Keratinocyte (primary cell): ENCODE measurements at regions not wholly inside any gene's neighbourhood (a gene's known extent, or its start where the extent isn't known, plus 50 kb on each side); places are given as distances from the start of the nearest gene placed in this dataset.

Source experiments
- DNase-seq: peaks from one replicate; pipeline ENCODE4 v3.0.0-alpha.2; 2011; ENCODE audit warnings: low read depth, missing footprints, low spot score
- FAIRE-seq: peaks from 2 replicates; lab custom pipeline; 2011; peaks lifted over from hg19 to GRCh38; lab: Jason Lieb, UNC
- H2AFZ ChIP-seq: 2 replicates; pipeline ENCODE4 v1.6.0; 2012; ENCODE audit warnings: low read length, control low read depth, inconsistent platforms; ENCODE audit not compliant: control insufficient read depth
- H3K27ac ChIP-seq: 2 replicates; pipeline ENCODE4 v1.5.1; 2011; ENCODE audit warnings: low read length; ENCODE audit not compliant: control insufficient read depth, insufficient read depth
- H3K27me3 ChIP-seq: 3 replicates; pipeline ENCODE4 v1.6.0; 2011; ENCODE audit warnings: low read length; ENCODE audit not compliant: control insufficient read depth, insufficient read depth; ENCODE audit errors: extremely low read depth
- H3K36me3 ChIP-seq, 2 experiments: 2 replicates in 1 of 2; 3 replicates in 1 of 2; pipeline ENCODE4 v1.5.1; 2011; ENCODE audit warnings: low read length in 2 of 2, mild to moderate bottlenecking in 1 of 2; ENCODE audit not compliant: control insufficient read depth in 2 of 2, insufficient read depth in 2 of 2; ENCODE audit errors: extremely low read depth in 1 of 2
- H3K4me1 ChIP-seq: 3 replicates; pipeline ENCODE4 v1.5.1; 2011; ENCODE audit warnings: low read length; ENCODE audit not compliant: control insufficient read depth, insufficient read depth; ENCODE audit errors: extremely low read depth
- H3K4me2 ChIP-seq: 3 replicates; pipeline ENCODE4 v1.6.0; 2011; ENCODE audit warnings: low read depth, low read length; ENCODE audit not compliant: control insufficient read depth, insufficient read depth; ENCODE audit errors: extremely low read depth
- H3K4me3 ChIP-seq, 3 experiments: fragments of 200-600 bp in 1 of 3; sonication (generic) in 1 of 3; 2 replicates in 2 of 3; 3 replicates in 1 of 3; pipeline ENCODE4 v1.5.1; 2011 to 2016; ENCODE audit warnings: low read length in 3 of 3, mild to moderate bottlenecking in 3 of 3, control low read depth in 2 of 3, inconsistent platforms in 1 of 3, low read depth in 1 of 3, mixed read lengths in 1 of 3, mixed run types in 1 of 3, moderate library complexity in 1 of 3; ENCODE audit not compliant: control insufficient read depth in 2 of 3, insufficient read depth in 2 of 3; ENCODE audit errors: extremely low read depth in 1 of 3
- H3K79me2 ChIP-seq: 2 replicates; pipeline ENCODE4 v1.6.0; 2012; ENCODE audit warnings: low read length; ENCODE audit not compliant: control insufficient read depth, insufficient read depth
- H3K9ac ChIP-seq: 3 replicates; pipeline ENCODE4 v1.6.0; 2011; ENCODE audit warnings: low read length; ENCODE audit not compliant: control insufficient read depth, insufficient read depth; ENCODE audit errors: extremely low read depth
- H3K9me1 ChIP-seq: 3 replicates; pipeline ENCODE4 v1.6.0; 2011; ENCODE audit warnings: low read length; ENCODE audit not compliant: control insufficient read depth, insufficient read depth; ENCODE audit errors: extremely low read depth
- H3K9me3 ChIP-seq: 2 replicates; pipeline ENCODE4 v1.5.1; 2012; ENCODE audit warnings: low read depth, low read length; ENCODE audit not compliant: control insufficient read depth
- H4K20me1 ChIP-seq: 3 replicates; pipeline ENCODE4 v1.6.0; 2011; ENCODE audit warnings: low read length; ENCODE audit not compliant: control insufficient read depth, insufficient read depth; ENCODE audit errors: extremely low read depth
- CTCF ChIP-seq, 3 experiments: IDR thresholded peaks in 1 of 3; conservative IDR thresholded peaks in 1 of 3; optimal IDR thresholded peaks in 1 of 3; 2 replicates in 2 of 3; 3 replicates in 1 of 3; pipeline versions ENCODE3 to v1.5.1; 2011; ENCODE audit warnings: low read length in 3 of 3, mild to moderate bottlenecking in 3 of 3, moderate library complexity in 2 of 3, control low read depth in 1 of 3, inconsistent platforms in 1 of 3; ENCODE audit not compliant: insufficient read depth in 2 of 3; ENCODE audit errors: extremely low read depth in 1 of 3
- EZH2 ChIP-seq: IDR thresholded peaks from one replicate; pipeline ENCODE4 v1.6.1; 2012; ENCODE audit warnings: inconsistent platforms, mild to moderate bottlenecking, low read length, moderate library complexity
- dilution Hi-C: fragments of 300-500 bp; cut with MboI; formaldehyde crosslinking; loops from one replicate; pipeline ENCODE4 v1.7.0; 2020; ENCODE audit warnings: low sequenced_read_pairs; ENCODE audit not compliant: extremely low pct_ligation_motif_present

- no peaks in the 10 kb centered on the region for H3K36me3 ChIP-seq
- FAIRE-seq = no peak
- no peak overlapping the region for H3K4me2 ChIP-seq
- no peaks in the 10 kb centered on the region for H3K9me3 ChIP-seq
- no peak for TF ChIP-seq CTCF (optimal IDR thresholded peaks at IDR 0.05 in 1 of 3, IDR thresholded peaks at IDR 0.05 in 1 of 3, conservative IDR thresholded peaks at IDR 0.05 in 1 of 3; ENCODE audit: extremely low read depth in 1 of 3, insufficient read depth in 2 of 3, low read length in 3 of 3)
- TF ChIP-seq EZH2 = no peak
- DNase-seq = no peak
- no peaks in the 10 kb centered on the region for H4K20me1 ChIP-seq
- no peaks in the 10 kb centered on the region for H3K27me3 ChIP-seq
- no peak overlapping the region for H3K9ac ChIP-seq
- H3K79me2 ChIP-seq = no peaks in the 10 kb centered on the region
- peaks cover 4% of the 10 kb centered on the region for H3K4me1 ChIP-seq
- no peak overlapping the region for H3K27ac ChIP-seq
- no peak overlapping the region for H2AFZ ChIP-seq
- no peak overlapping the region for H3K4me3 ChIP-seq
- dilution Hi-C loops = no loop called here
- H3K9me1 ChIP-seq = no peaks in the 10 kb centered on the region
These were observed 286.5 kb downstream of the MTX2 start for GRCh38 chr2:176555781-176556180.

- H3K4me3 ChIP-seq = no peak overlapping the region
- H3K36me3 ChIP-seq = no peaks in the 10 kb centered on the region
- TF ChIP-seq EZH2 (no peak), CTCF (optimal IDR thresholded peaks at IDR 0.05 in 1 of 3, IDR thresholded peaks at IDR 0.05 in 1 of 3, conservative IDR thresholded peaks at IDR 0.05 in 1 of 3; ENCODE audit: extremely low read depth in 1 of 3, insufficient read depth in 2 of 3, low read length in 3 of 3) (no peak)
- DNase-seq (no peak), FAIRE-seq (no peak)
- H3K27ac ChIP-seq = no peak overlapping the region
- no peaks in the 10 kb centered on the region for H4K20me1 ChIP-seq
- H3K9ac ChIP-seq = no peak overlapping the region
- no peaks in the 10 kb centered on the region for H3K27me3 ChIP-seq
- H3K9me3 ChIP-seq = no peaks in the 10 kb centered on the region
- no peak overlapping the region for H2AFZ ChIP-seq
- dilution Hi-C loops = no loop called here
- H3K9me1 ChIP-seq = no peaks in the 10 kb centered on the region
- no peak overlapping the region for H3K4me2 ChIP-seq
- peaks cover 4% of the 10 kb centered on the region for H3K4me1 ChIP-seq
- H3K79me2 ChIP-seq = no peaks in the 10 kb centered on the region
These were observed 287.1 kb downstream of the MTX2 start for GRCh38 chr2:176556373-176556772.
